ENCODE measurements at regions not wholly inside any gene's neighbourhood (a gene's known extent, or its start where the extent isn't known, plus 50 kb on each side); places are given as distances from the start of the nearest gene placed in this dataset.

DNA sequence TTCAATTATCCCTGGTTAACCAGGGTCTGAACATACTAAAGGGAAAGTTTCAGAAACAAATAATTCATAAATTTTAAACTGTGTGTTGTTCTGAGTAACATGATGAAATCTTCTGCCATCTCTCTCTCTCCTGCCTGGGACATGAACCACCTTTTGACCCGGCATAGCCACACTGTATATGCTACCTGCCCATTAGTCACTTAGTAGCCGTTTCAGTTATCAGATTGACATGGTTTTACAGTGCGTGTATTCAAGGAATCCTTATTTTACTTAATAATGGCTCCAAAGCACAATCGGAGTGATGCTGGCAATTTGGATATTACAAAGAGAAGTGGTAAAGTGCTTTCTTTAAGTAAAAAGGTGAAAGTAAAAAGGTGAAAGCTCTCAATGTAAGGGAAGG lies 227.1 kb upstream of the CCDC179 start:
- Histone ChIP-seq H2AFZ (ENCODE audit: low read depth, low read length) (no peak overlapping the region), H3K23ac (ENCODE audit: low read length in 2 of 2) (no peak overlapping the region), H4K91ac (ENCODE audit: low read length) (no peak overlapping the region), H2AK5ac (ENCODE audit: low read length, severe bottlenecking) (no peak overlapping the region), H2BK5ac (ENCODE audit: low read depth, low read length, poor library complexity, severe bottlenecking) (no peak overlapping the region), H3K4me2 (ENCODE audit: low read length, poor library complexity, severe bottlenecking) (no peak overlapping the region), H3K27me3 (ENCODE audit: control insufficient read depth in 1 of 2, insufficient read depth in 1 of 2, low read length in 2 of 2) (no peaks in the 10 kb centered on the region), H2BK12ac (ENCODE audit: low read length in 2 of 2) (no peak overlapping the region), H3K27ac (ENCODE audit: low read length, poor library complexity, severe bottlenecking) (no peak overlapping the region), H3K79me1 (replicated peaks; ENCODE audit: low read length, poor library complexity, severe bottlenecking) (no peaks in the 10 kb centered on the region), H3K4me3 (ENCODE audit: insufficient read depth in 1 of 2, low read depth in 1 of 2, low read length in 2 of 2) (no peak overlapping the region), H3K36me3 (ENCODE audit: control insufficient read depth in 1 of 2, insufficient read depth in 2 of 2, low read depth in 1 of 2, low read length in 2 of 2) (no peaks in the 10 kb centered on the region), H4K8ac (ENCODE audit: low read length) (no peak overlapping the region), H3K18ac (ENCODE audit: low read depth in 1 of 2, low read length in 2 of 2) (no peak overlapping the region), H2BK120ac (ENCODE audit: low read depth, low read length) (no peak overlapping the region), H3K4me1 (ENCODE audit: control insufficient read depth, insufficient read depth, low read depth, low read length) (no peaks in the 10 kb centered on the region), H3K9me3 (ENCODE audit: control insufficient read depth, low read length) (no peaks in the 10 kb centered on the region), H3K4ac (ENCODE audit: low read depth in 1 of 2, low read length in 2 of 2) (no peak overlapping the region), H2BK15ac (ENCODE audit: low read depth, poor library complexity, severe bottlenecking) (no peak overlapping the region), H3K9ac (ENCODE audit: low read length) (no peak overlapping the region), H3K14ac (ENCODE audit: low read length in 2 of 2) (no peak overlapping the region)
- DNase-seq: no peak
- 81% methylated on average over 4 of the region's 4 CpGs for WGBS

GRCh38 chr11:23090659-23091058 lies 230.4 kb upstream of the CCDC179 start:
- no peak overlapping the region for H3K27ac ChIP-seq (ENCODE audit: low read length, poor library complexity, severe bottlenecking)
- no peak overlapping the region for H3K4me3 ChIP-seq (ENCODE audit: insufficient read depth in 1 of 2, low read depth in 1 of 2, low read length in 2 of 2)
- no peak for DNase-seq
- no peak overlapping the region for H4K91ac ChIP-seq (ENCODE audit: low read length)
- no peak overlapping the region for H2BK12ac ChIP-seq (ENCODE audit: low read length in 2 of 2)
- no peak overlapping the region for H3K4me2 ChIP-seq (ENCODE audit: low read length, poor library complexity, severe bottlenecking)
- no peaks in the 10 kb centered on the region for H3K36me3 ChIP-seq (ENCODE audit: control insufficient read depth in 1 of 2, insufficient read depth in 2 of 2, low read depth in 1 of 2, low read length in 2 of 2)
- no peak overlapping the region for H3K23ac ChIP-seq (ENCODE audit: low read length in 2 of 2)
- no peak overlapping the region for H4K8ac ChIP-seq (ENCODE audit: low read length)
- H3K18ac ChIP-seq (ENCODE audit: low read depth in 1 of 2, low read length in 2 of 2): no peak overlapping the region
- no CpG with 5 or more reads among the region's 2 CpGs for WGBS
- no peaks in the 10 kb centered on the region for H3K27me3 ChIP-seq (ENCODE audit: control insufficient read depth in 1 of 2, insufficient read depth in 1 of 2, low read length in 2 of 2)
- no peaks in the 10 kb centered on the region for H3K9me3 ChIP-seq (ENCODE audit: control insufficient read depth, low read length)
- no peak overlapping the region for H2AFZ ChIP-seq (ENCODE audit: low read depth, low read length)
- no peak overlapping the region for H2BK15ac ChIP-seq (ENCODE audit: low read depth, poor library complexity, severe bottlenecking)
- no peak overlapping the region for H3K9ac ChIP-seq (ENCODE audit: low read length)
- no peaks in the 10 kb centered on the region for H3K79me1 ChIP-seq (replicated peaks; ENCODE audit: low read length, poor library complexity, severe bottlenecking)
- H3K4ac ChIP-seq (ENCODE audit: low read depth in 1 of 2, low read length in 2 of 2): no peak overlapping the region
- H2BK120ac ChIP-seq (ENCODE audit: low read depth, low read length): no peak overlapping the region
- H2AK5ac ChIP-seq (ENCODE audit: low read length, severe bottlenecking): no peak overlapping the region
- no peak overlapping the region for H3K14ac ChIP-seq (ENCODE audit: low read length in 2 of 2)
- H3K4me1 ChIP-seq (ENCODE audit: control insufficient read depth, insufficient read depth, low read depth, low read length): no peaks in the 10 kb centered on the region
- H2BK5ac ChIP-seq (ENCODE audit: low read depth, low read length, poor library complexity, severe bottlenecking): no peak overlapping the region

DNA sequence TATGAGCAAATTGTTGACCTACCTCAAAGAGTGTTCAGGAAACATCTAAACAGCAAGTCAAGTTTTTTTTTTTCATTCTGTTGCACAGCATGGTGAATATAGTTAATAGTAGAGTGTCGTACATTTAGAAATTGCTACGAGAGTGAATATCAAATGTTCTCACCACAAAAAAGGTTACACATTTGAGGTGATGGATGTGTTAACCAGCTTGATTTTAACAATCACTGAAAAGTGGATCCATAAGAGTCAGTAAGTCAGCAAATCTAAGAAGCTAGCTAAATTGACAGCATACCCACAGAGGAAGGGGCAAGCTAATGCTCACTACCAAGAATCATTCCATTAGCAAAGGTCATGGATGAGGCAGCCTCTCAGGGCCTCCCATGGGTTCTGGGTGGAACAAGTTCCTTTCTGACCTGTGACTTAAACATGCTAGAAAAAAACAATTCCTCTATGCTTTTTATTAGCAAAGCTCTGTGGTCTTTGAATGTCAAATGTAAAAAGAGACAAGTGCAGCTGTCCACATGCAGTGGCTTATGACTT lies 235.4 kb upstream of the CCDC179 start:
- Histone ChIP-seq H3K14ac (ENCODE audit: low read length in 2 of 2) (no peak overlapping the region), H3K4me1 (ENCODE audit: control insufficient read depth, insufficient read depth, low read depth, low read length) (no peaks in the 10 kb centered on the region), H3K4me2 (ENCODE audit: low read length, poor library complexity, severe bottlenecking) (no peak overlapping the region), H4K91ac (ENCODE audit: low read length) (no peak overlapping the region), H3K4me3 (ENCODE audit: insufficient read depth in 1 of 2, low read depth in 1 of 2, low read length in 2 of 2) (no peak overlapping the region), H3K27me3 (ENCODE audit: control insufficient read depth in 1 of 2, insufficient read depth in 1 of 2, low read length in 2 of 2) (no peaks in the 10 kb centered on the region), H4K8ac (ENCODE audit: low read length) (no peak overlapping the region), H3K9me3 (ENCODE audit: control insufficient read depth, low read length) (no peaks in the 10 kb centered on the region), H3K27ac (ENCODE audit: low read length, poor library complexity, severe bottlenecking) (no peak overlapping the region), H3K4ac (ENCODE audit: low read depth in 1 of 2, low read length in 2 of 2) (no peak overlapping the region), H3K9ac (ENCODE audit: low read length) (no peak overlapping the region), H2BK120ac (ENCODE audit: low read depth, low read length) (no peak overlapping the region), H2BK12ac (ENCODE audit: low read length in 2 of 2) (no peak overlapping the region), H2AK5ac (ENCODE audit: low read length, severe bottlenecking) (no peak overlapping the region), H3K36me3 (ENCODE audit: control insufficient read depth in 1 of 2, insufficient read depth in 2 of 2, low read depth in 1 of 2, low read length in 2 of 2) (no peaks in the 10 kb centered on the region), H2BK5ac (ENCODE audit: low read depth, low read length, poor library complexity, severe bottlenecking) (no peak overlapping the region), H3K18ac (ENCODE audit: low read depth in 1 of 2, low read length in 2 of 2) (no peak overlapping the region), H3K79me1 (replicated peaks; ENCODE audit: low read length, poor library complexity, severe bottlenecking) (no peaks in the 10 kb centered on the region), H2BK15ac (ENCODE audit: low read depth, poor library complexity, severe bottlenecking) (no peak overlapping the region), H3K23ac (ENCODE audit: low read length in 2 of 2) (no peak overlapping the region), H2AFZ (ENCODE audit: low read depth, low read length) (no peak overlapping the region)
- DNase-seq: no peak
- WGBS: 100% methylated on average over 2 of the region's 2 CpGs

DNA sequence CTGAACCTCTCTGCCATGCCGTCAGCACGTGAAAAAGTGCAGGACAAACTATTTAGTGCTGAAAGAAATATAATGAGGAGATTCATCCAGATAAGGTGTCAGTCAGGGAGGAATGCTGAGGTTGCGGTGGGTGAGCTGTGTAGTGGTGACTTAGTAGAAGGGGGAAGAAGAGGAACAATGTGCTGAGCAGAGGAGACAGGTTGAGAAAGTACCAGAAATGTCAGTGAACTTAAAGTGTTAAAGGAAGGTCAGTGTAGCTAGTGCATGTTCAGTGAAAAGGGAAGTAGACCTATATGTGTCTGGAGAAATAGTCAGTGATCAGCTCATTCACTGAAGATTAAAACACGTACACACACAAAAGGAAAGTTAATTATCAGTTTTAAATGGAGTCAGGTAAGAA lies 237.6 kb upstream of the CCDC179 start:
- Histone ChIP-seq H4K91ac (ENCODE audit: low read length) (no peak overlapping the region), H2AFZ (ENCODE audit: low read depth, low read length) (no peak overlapping the region), H3K4ac (ENCODE audit: low read depth in 1 of 2, low read length in 2 of 2) (no peak overlapping the region), H3K9ac (ENCODE audit: low read length) (no peak overlapping the region), H3K14ac (ENCODE audit: low read length in 2 of 2) (no peak overlapping the region), H2BK12ac (ENCODE audit: low read length in 2 of 2) (no peak overlapping the region), H2BK120ac (ENCODE audit: low read depth, low read length) (no peak overlapping the region), H3K18ac (ENCODE audit: low read depth in 1 of 2, low read length in 2 of 2) (no peak overlapping the region), H2BK5ac (ENCODE audit: low read depth, low read length, poor library complexity, severe bottlenecking) (no peak overlapping the region), H3K27me3 (ENCODE audit: control insufficient read depth in 1 of 2, insufficient read depth in 1 of 2, low read length in 2 of 2) (no peaks in the 10 kb centered on the region), H3K4me1 (ENCODE audit: control insufficient read depth, insufficient read depth, low read depth, low read length) (no peaks in the 10 kb centered on the region), H3K79me1 (replicated peaks; ENCODE audit: low read length, poor library complexity, severe bottlenecking) (no peaks in the 10 kb centered on the region), H2BK15ac (ENCODE audit: low read depth, poor library complexity, severe bottlenecking) (no peak overlapping the region), H3K23ac (ENCODE audit: low read length in 2 of 2) (no peak overlapping the region), H3K27ac (ENCODE audit: low read length, poor library complexity, severe bottlenecking) (no peak overlapping the region), H3K9me3 (ENCODE audit: control insufficient read depth, low read length) (no peaks in the 10 kb centered on the region), H3K4me2 (ENCODE audit: low read length, poor library complexity, severe bottlenecking) (no peak overlapping the region), H3K36me3 (ENCODE audit: control insufficient read depth in 1 of 2, insufficient read depth in 2 of 2, low read depth in 1 of 2, low read length in 2 of 2) (no peaks in the 10 kb centered on the region), H4K8ac (ENCODE audit: low read length) (no peak overlapping the region), H2AK5ac (ENCODE audit: low read length, severe bottlenecking) (no peak overlapping the region), H3K4me3 (ENCODE audit: insufficient read depth in 1 of 2, low read depth in 1 of 2, low read length in 2 of 2) (no peak overlapping the region)
- DNase-seq: no peak
- WGBS: 87% methylated on average over 3 of the region's 4 CpGs
